Effector memory CD8-positive, alpha-beta T cell (primary cell): ENCODE measurements at regions not wholly inside any gene's neighbourhood (a gene's known extent, or its start where the extent isn't known, plus 50 kb on each side); places are given as distances from the start of the nearest gene placed in this dataset.
"Not testable (repeated sequence)": the region's sequence is repeated elsewhere in the genome, so short reads cannot be mapped to it uniquely, and the experiment has no call there.

Experiments
- ATAC-seq: fragments of 150-1000 bp; cut with Tn5 transposase; replicated peaks from 2 replicates; pipeline ENCODE4 v1.10.0; 2021; ENCODE audit warnings: mild to moderate bottlenecking, moderate library complexity
- DNase-seq, 3 experiments: peaks; one replicate each; pipeline ENCODE4 v3.0.0; 2021
- H3K27ac Mint-ChIP-seq, 2 donors: one replicate each; pipeline ENCODE4 v1.8.0; 2022; ENCODE audit warnings: mild to moderate bottlenecking in 2 of 2, mixed read lengths in 2 of 2, moderate library complexity in 2 of 2
- H3K27me3 Mint-ChIP-seq, 2 donors: one replicate each; pipeline ENCODE4 v1.8.0; 2022; ENCODE audit warnings: mixed read lengths in 2 of 2
- H3K36me3 Mint-ChIP-seq: one replicate; pipeline ENCODE4 v1.8.0; 2022; ENCODE audit warnings: mild to moderate bottlenecking, moderate library complexity, mixed read lengths; ENCODE audit not compliant: insufficient read depth
- H3K4me1 Mint-ChIP-seq, 2 donors: one replicate each; pipeline ENCODE4 v1.8.0; 2022; ENCODE audit warnings: low read depth in 2 of 2, mixed read lengths in 2 of 2
- H3K4me3 Mint-ChIP-seq, 2 donors: one replicate each; pipeline ENCODE4 v1.8.0; 2022; ENCODE audit warnings: mild to moderate bottlenecking in 2 of 2, mixed read lengths in 2 of 2, moderate library complexity in 2 of 2
- H3K9me3 Mint-ChIP-seq, 2 donors: one replicate each; pipeline ENCODE4 v1.8.0; 2022; ENCODE audit warnings: mixed read lengths in 2 of 2

- H3K27me3 Mint-ChIP-seq = no peaks in the 10 kb centered on the region
- no peak overlapping the region for H3K27ac Mint-ChIP-seq
- H3K9me3 Mint-ChIP-seq = peaks cover 4 to 10% of the 10 kb centered on the region in 2 donors
- H3K4me1 Mint-ChIP-seq = no peaks in the 10 kb centered on the region
- ATAC-seq (no peak), DNase-seq (no peak)
- H3K4me3 Mint-ChIP-seq = no peak overlapping the region
- no peaks in the 10 kb centered on the region for H3K36me3 Mint-ChIP-seq
Observed at GRCh38 chr13:90511903-90512302, 835.6 kb upstream of the MIR17HG start.

- not testable (repeated sequence) for H3K36me3 Mint-ChIP-seq, H3K4me1 Mint-ChIP-seq, DNase-seq, H3K27ac Mint-ChIP-seq, H3K4me3 Mint-ChIP-seq, H3K27me3 Mint-ChIP-seq, ATAC-seq
- peaks cover 3 to 10% of the 10 kb centered on the region in 2 donors for H3K9me3 Mint-ChIP-seq
Observed at GRCh38 chr13:90514712-90515111, 832.8 kb upstream of the MIR17HG start.

- Mint-ChIP-seq H3K27ac (no peak overlapping the region), H3K36me3 (no peaks in the 10 kb centered on the region), H3K4me1 (no peaks in the 10 kb centered on the region), H3K4me3 (no peak overlapping the region), H3K27me3 (no peaks in the 10 kb centered on the region), H3K9me3 (peaks cover 15 to 34% of the 10 kb centered on the region in 2 donors)
- no peak for ATAC-seq
- DNase-seq = no peak
Observed at GRCh38 chr13:90518417-90518816, 829.1 kb upstream of the MIR17HG start.

GRCh38 chr13:90519157-90519556, 828.3 kb upstream of the MIR17HG start:
- Mint-ChIP-seq H3K27me3 (no peaks in the 10 kb centered on the region), H3K27ac (no peak overlapping the region)

GRCh38 chr13:90526711-90527110, 820.8 kb upstream of the MIR17HG start:
- no peaks in the 10 kb centered on the region for H3K27me3 Mint-ChIP-seq
- no peaks in the 10 kb centered on the region for H3K4me1 Mint-ChIP-seq
- H3K27ac Mint-ChIP-seq = no peak overlapping the region
- H3K9me3 Mint-ChIP-seq = peaks cover 5 to 11% of the 10 kb centered on the region in 2 donors
- ATAC-seq = no peak
- no peak for DNase-seq
- H3K4me3 Mint-ChIP-seq = no peak overlapping the region
- H3K36me3 Mint-ChIP-seq = no peaks in the 10 kb centered on the region

More at GRCh38 chr13:90519157-90519556, 828.3 kb upstream of the MIR17HG start:
- H3K4me1 Mint-ChIP-seq = no peaks in the 10 kb centered on the region
- H3K36me3 Mint-ChIP-seq = no peaks in the 10 kb centered on the region
- H3K9me3 Mint-ChIP-seq = peaks cover 15 to 34% of the 10 kb centered on the region in 2 donors
- H3K4me3 Mint-ChIP-seq = no peak overlapping the region
- DNase-seq (no peak), ATAC-seq (no peak)

- Mint-ChIP-seq H3K4me3 (no peak overlapping the region), H3K36me3 (no peaks in the 10 kb centered on the region), H3K27me3 (no peaks in the 10 kb centered on the region), H3K27ac (no peak overlapping the region), H3K4me1 (no peaks in the 10 kb centered on the region), H3K9me3 (peaks cover 0 to 11% of the 10 kb centered on the region in 2 donors)
- DNase-seq (no peak), ATAC-seq (no peak)
Observed at GRCh38 chr13:90531744-90532143, 815.7 kb upstream of the MIR17HG start.

GRCh38 chr13:90532861-90533492, 814.5 kb upstream of the MIR17HG start:
- Mint-ChIP-seq H3K27me3 (no peaks in the 10 kb centered on the region), H3K27ac (no peak overlapping the region)
- ATAC-seq = no peak

GRCh38 chr13:90533866-90534265, 813.6 kb upstream of the MIR17HG start:
- ATAC-seq (no peak), DNase-seq (no peak)
- Mint-ChIP-seq H3K4me1 (no peaks in the 10 kb centered on the region), H3K4me3 (no peak overlapping the region), H3K36me3 (no peaks in the 10 kb centered on the region), H3K9me3 (peaks cover 9 to 11% of the 10 kb centered on the region in 2 donors), H3K27ac (no peak overlapping the region), H3K27me3 (no peaks in the 10 kb centered on the region)

More at GRCh38 chr13:90532861-90533492, 814.5 kb upstream of the MIR17HG start:
- H3K36me3 Mint-ChIP-seq = no peaks in the 10 kb centered on the region
- no peak overlapping the region for H3K4me3 Mint-ChIP-seq
- no peak for DNase-seq
- H3K9me3 Mint-ChIP-seq = peaks cover 0 to 9% of the 10 kb centered on the region in 2 donors
- no peaks in the 10 kb centered on the region for H3K4me1 Mint-ChIP-seq

GRCh38 chr13:90534617-90535370, 812.7 kb upstream of the MIR17HG start:
- no peak overlapping the region for H3K27ac Mint-ChIP-seq

GRCh38 chr13:90535421-90535820, 812.1 kb upstream of the MIR17HG start:
- no peak for ATAC-seq
- H3K4me3 Mint-ChIP-seq = no peak overlapping the region
- no peaks in the 10 kb centered on the region for H3K4me1 Mint-ChIP-seq
- no peaks in the 10 kb centered on the region for H3K36me3 Mint-ChIP-seq
- no peak overlapping the region for H3K27ac Mint-ChIP-seq
- no peaks in the 10 kb centered on the region for H3K27me3 Mint-ChIP-seq
- peaks cover 13 to 22% of the 10 kb centered on the region in 2 donors for H3K9me3 Mint-ChIP-seq
- DNase-seq = no peak

More at GRCh38 chr13:90534617-90535370, 812.7 kb upstream of the MIR17HG start:
- Mint-ChIP-seq H3K9me3 (peaks cover 11 to 18% of the 10 kb centered on the region in 2 donors), H3K4me3 (no peak overlapping the region), H3K36me3 (no peaks in the 10 kb centered on the region), H3K4me1 (no peaks in the 10 kb centered on the region), H3K27me3 (no peaks in the 10 kb centered on the region)
- ATAC-seq (no peak), DNase-seq (no peak)

GRCh38 chr13:90538063-90538462, 809.4 kb upstream of the MIR17HG start:
- H3K9me3 Mint-ChIP-seq = peaks cover 11 to 22% of the 10 kb centered on the region in 2 donors
- ATAC-seq (no peak), DNase-seq (no peak)
- no peak overlapping the region for H3K4me3 Mint-ChIP-seq
- no peak overlapping the region for H3K27ac Mint-ChIP-seq
- H3K4me1 Mint-ChIP-seq = no peaks in the 10 kb centered on the region
- H3K27me3 Mint-ChIP-seq = no peaks in the 10 kb centered on the region
- no peaks in the 10 kb centered on the region for H3K36me3 Mint-ChIP-seq

- no peaks in the 10 kb centered on the region for H3K36me3 Mint-ChIP-seq
- DNase-seq = no peak
- no peak for ATAC-seq
- peaks cover 5 to 22% of the 10 kb centered on the region in 2 donors for H3K9me3 Mint-ChIP-seq
- H3K27ac Mint-ChIP-seq = no peak overlapping the region
- no peaks in the 10 kb centered on the region for H3K4me1 Mint-ChIP-seq
- no peaks in the 10 kb centered on the region for H3K27me3 Mint-ChIP-seq
- no peak overlapping the region for H3K4me3 Mint-ChIP-seq
Observed at GRCh38 chr13:90541346-90541745, 806.1 kb upstream of the MIR17HG start.

GRCh38 chr13:90542959-90543505, 804.5 kb upstream of the MIR17HG start:
- Mint-ChIP-seq H3K27me3 (no peaks in the 10 kb centered on the region), H3K36me3 (no peaks in the 10 kb centered on the region)
- no peak for ATAC-seq

More at GRCh38 chr13:90542959-90543505, 804.5 kb upstream of the MIR17HG start:
- Mint-ChIP-seq H3K4me1 (no peaks in the 10 kb centered on the region), H3K27ac (no peak overlapping the region), H3K9me3 (peaks cover 5 to 24% of the 10 kb centered on the region in 2 donors), H3K4me3 (no peak overlapping the region)
- DNase-seq = no peak
